Fibroblast of pulmonary artery (primary cell): ENCODE measurements at regions not wholly inside any gene's neighbourhood (a gene's known extent, or its start where the extent isn't known, plus 50 kb on each side); places are given as distances from the start of the nearest gene placed in this dataset.

Experiments used
- DNase-seq: peaks from one replicate; pipeline ENCODE4 v3.0.0-alpha.2; 2010; ENCODE audit warnings: low read depth
- H3K4me3 ChIP-seq: replicated peaks from 2 replicates; pipeline ENCODE4 v1.5.1; 2011; ENCODE audit warnings: low read depth, mild to moderate bottlenecking, control low read depth, low read length, moderate library complexity
- CTCF ChIP-seq: IDR thresholded peaks from 2 replicates; pipeline ENCODE4 v1.5.1; 2011; ENCODE audit warnings: mild to moderate bottlenecking, control low read depth, low read length, inconsistent platforms; ENCODE audit errors: missing control alignments

- no peak for TF ChIP-seq CTCF
- DNase-seq, result no peak
- no peak overlapping the region for H3K4me3 ChIP-seq
These were observed 193.8 kb downstream of the FOXO1 start for GRCh38 chr13:40472427-40473220.

- DNase-seq, result no peak
These were observed 190.8 kb downstream of the FOXO1 start for GRCh38 chr13:40475617-40476016.

GRCh38 chr13:40476175-40476958, 190.1 kb downstream of the FOXO1 start:
- DNase-seq, result peak; percentile 82
- no peak overlapping the region for H3K4me3 ChIP-seq
- no peak for TF ChIP-seq CTCF

More at GRCh38 chr13:40475617-40476016, 190.8 kb downstream of the FOXO1 start:
- TF ChIP-seq CTCF, result no peak
- H3K4me3 ChIP-seq, result no peak overlapping the region

GRCh38 chr13:40477623-40478608, 188.5 kb downstream of the FOXO1 start:
- peak; percentile 92 for DNase-seq
- no peak overlapping the region for H3K4me3 ChIP-seq
- TF ChIP-seq CTCF, result no peak

- TF ChIP-seq CTCF, result no peak
- no peak for DNase-seq
- H3K4me3 ChIP-seq, result no peak overlapping the region
These were observed 187.7 kb downstream of the FOXO1 start for GRCh38 chr13:40478775-40479174.

GRCh38 chr13:40479196-40479845, 187.1 kb downstream of the FOXO1 start:
- TF ChIP-seq CTCF, result no peak

More at GRCh38 chr13:40479196-40479845, 187.1 kb downstream of the FOXO1 start:
- no peak overlapping the region for H3K4me3 ChIP-seq
- no peak for DNase-seq
